GM23248 (cell line): ENCODE measurements at regions not wholly inside any gene's neighbourhood (a gene's known extent, or its start where the extent isn't known, plus 50 kb on each side); places are given as distances from the start of the nearest gene placed in this dataset.

Experiments used
- EZH2 ChIP-seq: fragments of 200-600 bp; sonication (generic); IDR thresholded peaks from 2 replicates; pipeline ENCODE4 v1.6.1; 2018; ENCODE audit warnings: antibody characterized with exemption, mild to moderate bottlenecking; ENCODE audit not compliant: insufficient read depth, poor library complexity, severe bottlenecking
- EZH2phosphoT487 ChIP-seq: fragments of 200-600 bp; sonication (generic); IDR thresholded peaks from 2 replicates; pipeline ENCODE4 v1.6.1; 2018; ENCODE audit warnings: antibody characterized with exemption, moderate library complexity, mild to moderate bottlenecking, low read depth; ENCODE audit not compliant: insufficient read depth

GRCh38 chr15:60283936-60284335 is 113.8 kb downstream of the ANXA2 start:
- TF ChIP-seq EZH2, result no peak
- no peak for TF ChIP-seq EZH2phosphoT487
